ENCODE measurements at regions not wholly inside any gene's neighbourhood (a gene's known extent, or its start where the extent isn't known, plus 50 kb on each side); places are given as distances from the start of the nearest gene placed in this dataset.

DNA sequence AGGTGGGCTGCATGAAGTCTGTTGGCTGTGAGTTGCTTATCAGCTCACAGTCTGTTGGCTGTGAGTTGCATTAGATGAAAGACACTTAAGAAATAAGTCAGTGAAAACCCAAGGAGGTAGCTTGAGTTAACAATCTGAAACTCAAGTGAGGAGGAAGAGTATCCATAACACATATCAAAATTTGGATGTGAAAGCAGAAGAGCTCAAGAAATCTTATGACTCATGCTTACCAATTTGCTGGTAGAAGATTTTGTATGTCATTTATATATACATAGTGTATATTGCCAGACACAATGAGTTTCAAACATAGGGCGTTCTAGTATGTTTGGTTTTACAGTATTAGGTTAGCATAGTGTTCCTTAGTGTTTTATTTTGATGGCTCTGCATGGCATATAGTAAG is 107.4 kb downstream of the DDIT4L start:
- no peak for DNase-seq

DNA sequence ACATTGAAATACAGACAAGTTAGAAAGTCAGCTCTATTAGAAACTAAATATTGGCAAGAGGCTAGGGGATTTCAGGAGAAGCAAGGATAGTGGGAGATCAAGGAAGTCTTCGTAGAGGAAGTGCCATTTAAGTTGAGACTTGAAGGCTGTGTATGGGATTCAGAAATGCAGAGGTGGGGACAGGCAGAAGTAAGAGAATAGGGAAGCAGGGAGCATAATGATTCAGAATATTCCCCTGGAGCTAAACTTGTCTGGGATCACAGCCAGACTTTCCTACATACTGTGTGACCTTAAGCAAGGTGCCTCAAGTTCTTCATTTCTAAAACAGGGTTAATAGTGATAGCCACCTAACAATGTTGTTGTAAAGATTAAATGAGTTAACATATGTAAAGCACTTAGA is 108.8 kb downstream of the DDIT4L start:
- DNase-seq: no peak

DNA sequence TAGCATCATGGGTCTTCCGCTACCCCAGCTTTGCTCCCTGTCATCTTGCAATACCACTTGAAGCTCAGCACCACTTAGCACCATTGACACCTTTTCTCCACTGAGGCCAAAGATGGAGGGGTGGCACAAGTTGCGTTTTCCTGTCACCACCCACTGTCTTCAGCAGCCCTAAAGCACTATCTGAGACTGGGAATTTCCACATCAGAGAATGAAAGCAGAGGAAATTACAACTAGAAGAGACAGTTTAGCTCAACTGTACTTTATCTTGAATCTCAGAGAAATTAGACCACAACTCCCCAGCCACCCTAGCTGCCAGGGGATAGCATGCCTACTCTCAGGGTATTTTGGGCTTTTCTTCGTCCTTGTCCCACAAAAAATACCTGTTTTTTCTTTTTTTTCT is 111.0 kb downstream of the DDIT4L start:
- DNase-seq: no peak

DNA sequence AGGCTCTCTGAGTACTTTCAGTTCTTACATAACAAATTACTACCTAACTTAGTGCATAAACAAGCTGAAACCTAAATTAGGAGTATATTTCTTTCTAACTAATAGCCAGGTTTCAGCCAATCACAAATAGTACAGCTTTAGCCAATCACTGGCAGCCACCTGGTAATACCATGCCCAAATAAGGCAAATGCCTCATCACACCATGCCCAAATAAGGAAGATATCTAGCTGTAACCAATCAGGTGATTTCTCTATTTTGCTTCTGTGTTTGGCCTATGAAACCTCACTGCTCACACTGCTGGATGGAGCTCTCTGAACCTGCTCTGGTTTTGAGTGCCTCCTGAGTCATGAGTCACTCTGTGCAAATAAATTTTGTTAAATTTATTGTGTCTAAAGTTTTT is 113.5 kb downstream of the DDIT4L start:
- no peak for DNase-seq

DNA sequence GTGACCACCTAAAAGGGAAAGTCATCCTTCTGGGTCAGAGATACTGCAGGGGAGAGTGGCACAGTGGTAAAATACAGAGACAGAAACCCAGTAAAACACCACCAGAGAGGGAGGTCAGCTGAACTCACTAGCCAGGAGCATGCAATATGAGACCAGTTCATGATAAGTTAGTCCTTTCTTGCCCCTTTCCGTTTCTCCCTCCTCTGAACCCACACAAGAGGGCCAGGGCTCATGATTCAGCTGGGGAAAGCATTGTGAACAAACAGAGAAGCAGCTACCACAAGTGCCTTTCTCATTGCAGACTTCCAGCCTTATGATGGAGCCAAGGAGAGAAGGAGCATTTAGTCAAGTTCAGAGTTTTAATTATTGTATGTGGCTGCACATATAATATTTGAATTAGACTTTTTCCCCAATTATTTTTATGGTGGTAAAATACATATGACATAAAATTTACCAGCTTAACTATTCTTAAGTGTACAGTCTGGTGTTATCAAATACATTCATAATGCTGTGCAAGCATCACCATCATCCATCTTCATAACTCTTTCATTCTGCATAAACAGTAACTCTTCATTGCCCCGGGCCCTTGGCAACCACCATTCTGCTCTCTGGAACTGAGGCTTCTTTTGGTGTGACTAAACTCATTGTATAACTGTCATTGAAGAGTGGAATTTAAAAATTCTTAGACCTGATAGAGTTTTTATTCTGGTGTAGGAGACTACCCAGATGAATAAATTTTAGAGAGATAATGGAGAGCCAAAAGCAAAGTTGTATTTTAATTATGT is 114.6 kb downstream of the DDIT4L start:
- DNase-seq: no peak

DNA sequence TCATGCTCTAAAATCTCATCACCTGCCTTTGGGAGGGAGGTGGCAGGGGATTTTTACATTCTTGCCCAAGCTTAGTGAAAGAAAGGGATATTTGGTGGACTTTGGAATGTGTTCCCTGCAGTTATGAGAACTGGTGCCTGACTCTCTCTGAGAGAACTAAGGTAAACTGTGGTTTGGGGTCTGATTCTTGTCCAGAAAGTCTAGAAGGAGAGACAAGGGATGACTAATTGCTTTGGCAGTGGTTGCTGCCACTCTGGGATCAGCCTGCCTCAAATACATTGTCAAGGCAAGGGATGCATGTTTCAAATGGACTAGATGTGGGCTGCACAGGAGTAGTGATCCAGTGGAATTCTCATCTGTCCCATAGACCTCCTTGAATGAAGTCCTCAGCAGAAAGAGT is 115.2 kb downstream of the DDIT4L start:
- no peak for DNase-seq

DNA sequence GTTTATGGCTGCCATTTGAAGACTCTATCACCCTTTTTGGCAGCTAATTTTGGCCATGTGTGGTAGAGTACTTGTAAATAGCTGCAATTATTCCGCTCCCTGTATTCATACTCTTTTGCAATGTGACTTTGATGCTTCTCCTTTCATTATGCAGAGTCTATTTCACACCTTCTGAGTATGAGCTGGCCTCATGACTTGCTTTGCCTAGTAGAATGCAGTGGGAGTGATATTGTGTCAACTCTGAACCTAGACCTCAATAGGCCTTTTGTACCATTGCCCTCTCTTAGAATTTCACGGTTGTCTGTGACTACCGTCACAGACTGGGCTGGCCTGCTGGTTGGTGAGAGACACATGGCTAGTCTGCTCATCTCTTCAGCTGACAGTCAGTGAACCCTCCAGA is 118.8 kb downstream of the DDIT4L start:
- DNase-seq: no peak

DNA sequence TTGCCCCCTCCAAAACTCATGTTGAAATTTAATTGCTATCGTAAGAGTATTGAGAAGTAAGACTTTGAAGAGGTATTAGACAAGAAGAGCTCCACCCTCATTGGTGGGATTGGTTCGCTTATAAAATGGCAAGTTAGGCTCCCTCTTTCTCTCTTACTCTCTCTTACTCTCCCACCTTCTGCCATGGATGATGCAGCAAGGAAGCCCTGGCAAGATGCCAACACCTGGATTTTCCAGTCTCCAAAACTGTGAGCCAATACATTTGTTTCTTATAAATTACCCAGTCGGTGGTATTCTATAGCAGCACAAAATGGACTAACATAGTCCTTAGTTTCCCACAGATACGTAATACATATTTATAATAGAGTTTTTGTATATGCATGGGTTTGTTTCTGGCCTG is 119.4 kb downstream of the DDIT4L start:
- no peak for DNase-seq

DNA sequence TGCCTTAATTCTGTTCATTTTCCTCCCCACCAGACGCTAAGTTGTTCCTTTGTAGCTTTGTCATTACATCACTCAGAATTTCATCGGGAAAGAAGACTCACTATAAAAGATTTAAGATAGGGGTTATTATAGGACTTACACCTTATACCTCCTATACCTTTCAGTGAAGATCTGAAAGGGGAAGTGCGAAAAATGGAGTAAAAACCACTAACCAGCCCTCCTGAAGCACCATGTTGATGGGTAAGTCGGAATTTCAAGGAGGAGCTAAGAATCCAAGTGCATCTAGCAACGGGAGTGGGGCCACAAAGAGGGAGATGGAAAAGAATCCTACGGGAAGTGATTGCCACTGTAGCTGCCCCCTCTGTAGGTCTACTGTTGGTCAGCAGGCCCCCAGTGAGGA is 119.1 kb upstream of the H2AZ1 start:
- no peak for DNase-seq

DNA sequence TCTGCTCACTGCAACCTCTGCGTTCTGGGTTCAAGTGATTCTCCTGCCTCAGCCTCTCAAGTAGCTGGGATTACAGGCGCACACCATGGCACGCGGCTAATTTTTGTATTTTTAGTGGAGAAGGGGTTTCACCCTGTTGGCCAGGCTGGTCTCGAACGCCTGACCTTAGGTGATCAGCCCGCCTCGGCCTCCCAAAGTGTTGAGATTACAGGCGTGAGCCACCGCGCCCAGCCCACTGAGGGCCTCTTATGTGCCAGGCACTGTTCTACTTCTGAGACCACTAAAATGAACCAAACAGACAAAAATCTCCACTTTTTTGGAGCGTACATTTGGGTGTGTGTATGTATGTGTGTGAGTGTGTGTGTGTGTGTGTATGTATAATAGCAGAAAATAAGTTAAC is 117.2 kb upstream of the H2AZ1 start:
- DNase-seq: no peak

DNA sequence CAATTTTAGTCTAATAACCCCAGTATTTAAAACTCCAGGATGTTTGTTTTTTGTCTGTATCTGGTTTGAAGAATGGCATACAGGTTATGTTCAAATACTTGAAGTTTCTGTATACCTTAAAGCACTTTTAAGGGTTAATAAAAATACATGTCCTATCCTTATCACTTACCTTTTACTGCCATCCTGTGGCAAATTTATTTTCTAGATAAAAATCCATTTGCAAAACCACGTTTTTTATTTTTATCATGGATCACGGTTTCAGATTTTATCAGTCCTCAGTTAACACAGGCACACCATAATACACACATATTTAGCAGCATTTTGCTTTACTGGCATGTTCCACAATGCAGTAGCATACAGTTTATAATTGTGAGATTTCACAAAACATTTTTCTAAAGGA is 113.3 kb upstream of the H2AZ1 start:
- no peak for DNase-seq

DNA sequence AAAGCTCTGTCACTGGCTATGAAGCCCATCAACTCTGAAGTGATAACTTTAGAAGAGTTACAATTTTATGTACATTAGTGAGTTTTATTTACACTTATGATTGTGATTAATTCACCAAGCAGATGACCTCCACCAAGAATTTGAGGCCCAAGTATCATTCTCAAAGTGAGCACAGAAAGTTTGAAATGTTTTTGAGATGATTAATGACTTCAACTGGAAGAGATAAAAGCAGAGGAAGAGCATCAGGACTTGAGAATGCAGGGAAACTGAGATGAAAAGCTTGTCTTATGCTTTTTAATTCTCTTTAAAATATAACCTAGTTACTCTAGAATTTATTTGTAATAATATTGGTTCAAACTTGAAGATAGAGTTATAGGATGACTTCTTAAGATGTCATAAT is 112.8 kb upstream of the H2AZ1 start:
- no peak for DNase-seq

DNA sequence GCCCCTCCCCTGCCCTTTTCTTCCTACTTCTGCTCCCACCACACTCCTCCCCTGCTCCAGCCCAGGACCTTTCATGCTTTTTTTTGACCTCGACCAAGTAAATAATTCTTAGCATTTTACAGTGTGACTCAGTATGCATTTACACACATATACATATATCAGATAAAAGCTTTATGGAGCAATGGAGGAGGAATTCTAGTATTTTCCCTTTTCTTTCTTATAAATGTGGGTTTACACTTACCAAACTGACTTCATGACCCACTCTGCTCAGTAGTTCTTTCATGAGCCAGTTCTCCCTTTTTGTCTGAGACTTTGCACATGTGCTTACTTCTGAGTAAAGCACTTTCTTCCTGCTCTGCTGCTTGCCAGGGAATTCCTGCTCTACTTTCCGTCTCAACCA is 111.8 kb upstream of the H2AZ1 start:
- DNase-seq: no peak

DNA sequence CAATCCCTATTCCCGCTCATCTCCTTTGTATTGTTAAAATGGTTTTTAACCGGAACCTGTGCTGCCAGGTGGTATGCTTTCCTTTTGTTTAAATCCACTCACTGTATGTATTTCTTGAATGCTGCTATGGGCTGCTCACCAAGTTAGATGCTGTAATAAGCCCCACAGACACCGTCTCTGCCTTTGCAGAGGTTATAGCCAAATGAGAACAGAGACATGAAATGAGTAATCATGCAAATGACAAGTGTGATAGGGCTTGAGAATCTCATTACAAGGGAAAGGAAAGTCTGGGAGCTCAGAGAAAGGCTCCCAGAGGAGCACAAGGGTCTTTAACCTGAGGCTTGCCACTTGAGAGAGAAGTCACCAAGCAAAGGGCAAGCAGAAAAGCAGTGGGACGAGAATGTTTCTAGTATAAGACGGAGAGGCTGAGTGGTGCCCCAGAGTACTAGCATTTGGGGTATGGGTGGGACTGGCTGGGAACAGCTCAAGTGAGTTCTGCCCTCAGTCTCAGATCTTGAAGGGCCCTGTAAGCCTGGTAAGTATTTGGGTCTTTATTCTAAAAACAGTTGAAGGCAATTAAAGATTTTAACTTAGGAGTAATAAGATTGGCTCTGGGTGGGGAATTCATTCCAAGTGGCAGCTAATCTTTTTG is 110.8 kb upstream of the H2AZ1 start:
- no peak for DNase-seq

DNA sequence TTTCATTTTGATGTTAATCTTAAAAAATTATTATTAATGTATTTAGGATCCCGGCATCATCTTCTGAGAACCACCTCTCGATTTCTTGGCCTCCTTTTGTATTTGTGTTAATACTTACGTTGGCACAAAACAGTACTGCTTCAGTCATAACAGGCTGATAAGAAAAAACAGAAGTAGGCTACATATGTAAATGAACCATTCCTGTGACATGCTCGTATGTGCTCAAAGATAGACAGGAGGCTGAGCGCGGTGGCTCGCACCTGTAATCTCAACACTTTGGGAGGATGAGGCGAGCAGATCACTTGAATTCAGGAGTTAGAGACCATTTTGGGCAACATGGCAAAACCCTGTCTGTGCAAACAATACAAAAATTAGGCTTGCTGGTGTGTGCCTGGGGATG is 109.4 kb upstream of the H2AZ1 start:
- DNase-seq: no peak

DNA sequence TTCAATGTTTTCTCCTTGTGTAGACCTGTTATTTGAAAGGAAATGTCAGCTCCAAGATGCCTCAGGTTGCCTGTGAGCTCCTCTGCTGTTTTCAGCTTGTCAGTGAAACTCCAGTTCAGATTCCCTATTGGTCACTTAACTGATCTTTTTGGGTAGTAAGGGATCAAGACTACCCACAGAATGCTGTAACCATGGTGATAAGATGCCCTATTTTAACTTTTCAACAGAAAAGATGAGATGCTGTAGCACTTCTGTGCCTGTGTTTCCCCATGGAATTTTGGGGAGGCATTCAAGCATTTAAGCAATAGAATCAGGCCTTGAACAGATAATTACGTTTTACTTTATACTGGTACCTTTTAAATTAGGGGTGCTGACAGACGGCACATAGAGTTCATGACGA is 106.6 kb upstream of the H2AZ1 start:
- DNase-seq: no peak

DNA sequence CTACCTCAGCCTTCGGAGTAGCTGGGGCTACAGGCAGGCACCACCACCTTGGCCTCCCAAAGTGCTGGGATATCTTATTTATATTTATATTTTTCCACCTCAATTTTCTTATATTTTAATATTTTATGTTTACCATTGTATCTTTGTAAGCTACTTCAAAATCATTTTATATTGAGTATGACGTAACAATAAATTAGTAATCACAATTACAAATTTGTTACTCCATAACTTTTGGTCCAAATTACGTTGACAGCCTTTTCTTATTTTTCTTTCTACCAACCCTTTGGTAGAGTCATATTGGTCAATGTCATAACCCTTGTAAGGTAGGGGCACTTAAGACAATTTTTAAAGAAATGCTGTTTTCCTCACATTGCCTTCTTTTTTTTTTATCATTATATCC is 104.0 kb upstream of the H2AZ1 start:
- no peak for DNase-seq

DNA sequence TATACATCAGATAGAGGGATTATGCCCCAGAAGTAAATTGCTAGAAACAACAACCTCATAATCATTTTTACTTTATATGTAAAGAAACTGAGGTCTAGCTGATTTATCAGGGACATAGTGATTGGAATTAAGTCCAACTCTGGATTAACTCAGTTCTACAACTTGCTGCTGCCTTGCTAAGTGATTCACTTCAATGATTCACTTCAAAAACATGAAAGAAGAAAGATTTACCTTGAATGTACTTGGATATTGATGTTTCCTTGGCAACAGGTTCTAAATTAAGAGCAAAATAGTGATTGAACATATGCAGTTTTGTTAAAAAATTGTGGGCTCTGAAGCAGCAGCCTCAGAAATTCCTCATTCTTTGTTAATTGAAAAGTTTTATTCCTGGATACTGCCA is 99.8 kb upstream of the H2AZ1 start:
- no peak for DNase-seq

DNA sequence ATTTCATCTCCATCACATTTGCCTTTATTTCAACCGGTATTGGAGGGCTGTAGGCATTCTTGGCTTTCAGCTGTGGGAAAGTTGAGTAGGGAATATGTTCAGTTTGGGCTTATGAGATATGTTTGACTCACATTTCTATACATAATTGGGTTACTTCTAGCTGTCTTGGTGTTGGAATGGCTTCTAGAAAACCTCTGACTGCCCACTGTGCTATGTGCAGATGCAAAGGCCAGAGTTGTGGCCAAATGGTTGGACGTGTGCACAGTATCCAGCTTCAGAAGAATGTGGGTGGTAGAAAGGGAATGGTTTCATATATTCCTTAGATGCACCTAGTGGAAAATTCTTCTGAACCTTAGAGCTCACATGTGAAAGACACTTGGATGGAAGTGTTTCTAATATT is 92.6 kb upstream of the H2AZ1 start:
- no peak for DNase-seq

DNA sequence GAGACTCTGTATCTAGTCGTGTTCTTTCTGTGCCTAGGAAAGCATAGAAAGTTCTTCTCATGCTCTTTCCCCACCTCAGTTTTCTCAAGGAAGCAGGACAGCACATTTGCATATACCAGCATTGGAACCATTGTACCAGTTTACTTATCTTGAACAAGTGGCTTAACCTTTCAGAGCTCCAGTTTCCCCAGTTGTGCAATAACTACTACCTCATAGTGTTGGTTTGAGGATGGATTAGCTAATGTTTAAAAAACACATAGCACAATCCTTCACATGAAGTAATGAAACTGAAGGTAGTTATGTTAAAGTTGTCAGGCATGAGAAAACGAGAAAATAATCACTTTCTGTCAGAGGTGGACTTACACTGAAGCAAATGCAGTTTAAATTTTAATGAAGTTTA is 92.2 kb upstream of the H2AZ1 start:
- DNase-seq: no peak

DNA sequence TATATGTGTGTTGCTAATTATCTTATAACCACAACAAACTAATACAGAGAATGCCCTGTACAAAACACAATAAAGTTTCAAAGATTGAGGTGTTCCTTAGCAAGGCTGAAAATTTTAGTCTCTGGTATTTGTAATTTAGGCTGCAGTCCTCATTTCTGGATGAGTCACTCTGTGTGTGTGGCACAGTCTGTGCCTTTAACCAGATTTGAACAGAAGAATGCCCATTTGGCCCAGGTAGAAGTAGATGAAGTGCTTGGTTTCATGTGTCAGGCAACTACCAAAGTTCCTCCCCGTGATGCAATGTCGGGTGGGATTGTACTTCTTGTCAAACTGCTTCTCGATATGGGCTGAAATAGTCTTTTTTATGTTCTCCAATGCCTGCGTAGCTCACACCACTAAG is 91.6 kb upstream of the H2AZ1 start:
- DNase-seq: no peak

DNA sequence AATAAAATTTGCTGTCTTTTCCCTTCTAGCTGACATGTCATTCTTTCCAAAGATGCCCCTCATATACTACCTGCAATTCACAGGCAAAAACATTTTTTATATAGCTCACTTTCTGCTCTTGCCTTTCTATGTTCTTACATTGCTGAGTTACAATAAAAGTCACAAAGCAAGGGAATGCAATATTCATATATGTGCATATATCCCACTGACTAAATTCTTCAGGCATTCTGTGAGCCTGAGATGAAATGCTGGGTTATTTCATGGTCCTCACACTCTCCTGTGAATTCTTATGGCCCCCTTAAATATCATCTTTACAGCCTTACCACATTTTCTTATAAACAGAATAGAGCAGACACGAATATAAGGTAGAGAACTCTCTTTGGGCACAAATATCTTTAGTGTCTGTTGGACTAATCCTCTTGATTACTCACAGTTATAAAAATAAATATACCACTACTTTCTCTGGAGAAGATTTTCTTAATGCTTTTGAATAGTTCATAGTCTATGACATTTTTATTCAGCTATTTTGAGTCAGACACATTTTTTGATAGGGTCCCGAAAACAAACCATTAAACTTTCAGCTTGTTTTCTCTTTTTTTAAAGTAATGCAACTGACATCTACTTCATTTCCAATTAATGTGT is 84.1 kb upstream of the H2AZ1 start:
- DNase-seq: no peak

DNA sequence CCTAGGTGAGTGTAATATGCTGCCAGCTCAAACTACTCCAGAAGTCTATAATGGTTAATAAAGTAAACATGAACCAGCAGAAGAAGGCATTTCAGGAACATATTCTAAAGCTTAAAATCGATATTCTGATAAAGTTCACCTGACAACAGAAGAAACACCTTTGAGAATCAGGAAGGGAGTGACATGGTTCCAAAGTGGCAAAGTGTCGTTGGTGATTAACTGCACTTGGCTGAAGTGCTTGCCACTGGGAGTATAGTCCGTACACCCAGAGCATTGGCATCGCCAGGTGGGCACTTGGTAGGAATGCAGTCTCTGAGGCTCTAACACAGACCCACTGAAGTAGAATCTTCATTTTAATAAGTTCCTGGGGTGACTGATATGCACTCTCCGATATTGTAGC is 76.0 kb upstream of the H2AZ1 start:
- no peak for DNase-seq

DNA sequence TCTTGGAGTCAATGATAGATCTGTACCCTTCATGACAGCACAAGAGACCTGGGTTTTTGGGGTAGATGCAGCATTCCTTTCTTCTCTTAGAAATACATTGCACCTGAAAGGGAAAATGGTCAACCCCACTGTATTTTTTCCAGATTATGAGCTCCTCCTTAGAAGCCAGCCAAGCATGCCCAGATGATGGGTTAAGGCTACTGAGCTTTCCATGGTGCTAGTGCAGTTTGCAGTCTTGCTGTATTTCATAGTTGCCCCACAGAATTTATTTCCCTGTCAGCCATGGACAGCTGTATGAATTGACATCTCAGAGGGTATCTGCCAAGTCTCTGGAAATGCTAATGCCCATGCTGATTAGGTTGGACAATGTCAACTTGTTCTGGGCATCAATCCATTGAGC is 73.7 kb upstream of the H2AZ1 start:
- DNase-seq: no peak

DNA sequence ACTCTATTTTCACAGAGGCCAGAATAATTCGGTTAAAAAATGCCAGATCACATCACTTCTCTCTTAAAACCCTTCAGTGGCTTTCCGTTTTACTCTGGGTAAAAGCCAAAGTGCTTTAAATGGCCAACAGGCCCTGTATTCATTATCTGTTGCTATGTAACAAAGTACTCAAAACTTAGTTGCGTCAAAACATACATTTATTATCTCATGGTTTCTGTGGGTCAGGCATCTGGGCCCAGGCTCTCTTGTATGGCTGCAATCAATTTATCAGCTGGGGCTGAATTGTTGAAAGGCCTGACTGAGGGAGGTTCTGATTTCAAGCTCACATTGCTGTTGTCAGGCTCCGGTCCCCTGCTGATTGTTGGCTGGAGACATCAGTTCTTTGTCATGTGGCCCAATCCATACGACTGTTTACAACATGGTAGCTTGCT is 72.7 kb upstream of the H2AZ1 start:
- DNase-seq: no peak

Data from NCI-H524 treated with DMSO at 0.1 percent for 48 hours (cell line).